Right ventricle myocardium inferior (tissue), 1 donor: ENCODE measurements at regions not wholly inside any gene's neighbourhood (a gene's known extent, or its start where the extent isn't known, plus 50 kb on each side); places are given as distances from the start of the nearest gene placed in this dataset.
"Not testable (repeated sequence)": the region's sequence is repeated elsewhere in the genome, so short reads cannot be mapped to it uniquely, and the experiment has no call there.

Experiments
- ATAC-seq: fragments of 200-7000 bp; cut with Tn5 transposase; one replicate; pipeline ENCODE4 v1.9.1; 2020; ENCODE audit warnings: mild to moderate bottlenecking, moderate library complexity
- DNase-seq: peaks from one replicate; pipeline ENCODE4 v3.0.0; 2021; ENCODE audit errors: missing footprints
- intact Hi-C: fragments of 100-400 bp; cut with DNase I; formaldehyde crosslinking; loops from one replicate; pipeline ENCODE4 v1.11.0; 2022
- donor health status: DM: no; HTN: yes; CAD: no; lungs with severe emphysema.

DNA sequence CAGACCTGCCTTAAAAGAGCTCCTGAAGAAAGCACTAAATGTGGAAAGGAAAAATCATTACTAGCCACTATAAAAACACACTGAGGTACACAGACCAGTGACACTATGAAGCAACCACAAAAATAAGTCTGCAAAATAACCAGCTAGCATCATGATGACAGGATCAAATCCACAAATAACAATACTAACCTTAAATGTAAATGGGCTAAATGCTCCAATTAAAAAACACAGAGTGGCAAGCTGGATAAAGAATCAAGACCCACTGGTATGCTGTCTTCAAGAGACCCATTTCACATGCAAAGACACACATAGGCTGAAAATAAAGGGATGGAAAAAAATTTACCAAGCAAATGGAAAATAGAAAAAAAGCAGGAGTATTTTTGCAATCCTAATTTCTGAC lies 114.5 kb downstream of the MTHFS start:
- DNase-seq, intact Hi-C loops, ATAC-seq: not testable (repeated sequence)
